Stimulated activated CD4-positive, alpha-beta T cell treated with anti-CD3 and anti-CD28 coated beads, Interleukin-15, amount 100 ng/mL, for 48 hours (primary cell): ENCODE measurements at regions not wholly inside any gene's neighbourhood (a gene's known extent, or its start where the extent isn't known, plus 50 kb on each side); places are given as distances from the start of the nearest gene placed in this dataset.

Experiments
- DNase-seq, 2 donors: peaks; one replicate each; pipeline ENCODE4 v3.0.0-alpha.2; 2020; ENCODE audit warnings: low read depth in 2 of 2

- no peak for DNase-seq
Observed at GRCh38 chr17:68660302-68660701, 59.1 kb upstream of the FAM20A start.

- no peak for DNase-seq
Observed at GRCh38 chr17:68658999-68659780, 58.0 kb upstream of the FAM20A start.

- DNase-seq: no peak
Observed at GRCh38 chr17:68657576-68657975, 56.4 kb upstream of the FAM20A start.

- DNase-seq: no peak
Observed at GRCh38 chr17:68657166-68657565, 56.0 kb upstream of the FAM20A start.

DNA sequence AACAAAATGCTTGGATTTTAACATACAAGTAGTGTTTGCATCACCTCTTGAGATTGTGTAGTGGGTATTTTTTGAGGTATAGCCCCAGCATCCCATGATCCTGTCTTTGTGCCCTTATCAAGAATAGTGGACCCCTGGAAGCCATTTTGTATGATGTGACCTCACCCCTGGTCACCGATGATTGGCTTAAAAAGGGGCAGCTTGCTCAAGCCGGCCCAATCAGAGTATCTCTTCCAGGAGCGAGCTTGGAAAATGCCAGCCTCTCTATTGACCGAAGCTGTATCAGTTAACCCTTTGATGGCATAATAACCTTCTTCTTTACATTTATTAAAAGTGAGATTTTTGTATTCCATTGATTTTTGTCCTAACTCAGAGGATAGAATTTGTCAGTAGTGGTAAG, 55.5 kb upstream of the FAM20A start:
- DNase-seq: no peak
